ENCODE measurements at regions not wholly inside any gene's neighbourhood (a gene's known extent, or its start where the extent isn't known, plus 50 kb on each side); places are given as distances from the start of the nearest gene placed in this dataset.

GRCh38 chr13:72101768-72102400 lies 234.9 kb upstream of the DACH1 start:
- Histone ChIP-seq H3K27ac (ENCODE audit: low read depth, low read length, poor library complexity, severe bottlenecking) (no peak overlapping the region), H3K36me3 (ENCODE audit: insufficient read depth, low read length, poor library complexity, severe bottlenecking) (no peaks in the 10 kb centered on the region), H3K27me3 (replicated peaks; ENCODE audit: insufficient read depth, low read depth, low read length, poor library complexity) (peaks cover 5% of the 10 kb centered on the region), H3K4me3 (ENCODE audit: low read depth, low read length, poor library complexity, severe bottlenecking) (no peak overlapping the region), H3K4me1 (ENCODE audit: insufficient read depth, low read length, poor library complexity, severe bottlenecking) (no peaks in the 10 kb centered on the region), H3K9me3 (ENCODE audit: low read depth, low read length, poor library complexity, severe bottlenecking) (no peaks in the 10 kb centered on the region)
- no peak for TF ChIP-seq EZH2 (IDR thresholded peaks at IDR 0.05; ENCODE audit: borderline replicate concordance, low read depth, low read length, poor library complexity, severe bottlenecking)
- CTCF ChIA-PET = no interaction called here
- intact Hi-C loops (cut with micrococcal nuclease; ENCODE audit: unreplicated experiment) = no loop called here
- no peak for DNase-seq (ENCODE audit: low spot score)
- POLR2A ChIA-PET (ENCODE audit: low non-redundant PET) = no interaction called here
- no TSS peak for BruUV-seq (replicated peaks)

GRCh38 chr13:72100339-72100738 lies 233.3 kb upstream of the DACH1 start:
- no peak overlapping the region for H3K4me3 ChIP-seq (ENCODE audit: low read depth, low read length, poor library complexity, severe bottlenecking)
- CTCF ChIA-PET = no interaction called here
- peaks cover 14% of the 10 kb centered on the region for H3K27me3 ChIP-seq (replicated peaks; ENCODE audit: insufficient read depth, low read depth, low read length, poor library complexity)
- H3K4me1 ChIP-seq (ENCODE audit: insufficient read depth, low read length, poor library complexity, severe bottlenecking) = no peaks in the 10 kb centered on the region
- no peak overlapping the region for H3K27ac ChIP-seq (ENCODE audit: low read depth, low read length, poor library complexity, severe bottlenecking)
- H3K36me3 ChIP-seq (ENCODE audit: insufficient read depth, low read length, poor library complexity, severe bottlenecking) = no peaks in the 10 kb centered on the region
- no peaks in the 10 kb centered on the region for H3K9me3 ChIP-seq (ENCODE audit: low read depth, low read length, poor library complexity, severe bottlenecking)
- intact Hi-C loops (cut with micrococcal nuclease; ENCODE audit: unreplicated experiment) = no loop called here
- TF ChIP-seq EZH2 (IDR thresholded peaks at IDR 0.05; ENCODE audit: borderline replicate concordance, low read depth, low read length, poor library complexity, severe bottlenecking) = no peak
- TF ChIP-seq, protein P1, sequence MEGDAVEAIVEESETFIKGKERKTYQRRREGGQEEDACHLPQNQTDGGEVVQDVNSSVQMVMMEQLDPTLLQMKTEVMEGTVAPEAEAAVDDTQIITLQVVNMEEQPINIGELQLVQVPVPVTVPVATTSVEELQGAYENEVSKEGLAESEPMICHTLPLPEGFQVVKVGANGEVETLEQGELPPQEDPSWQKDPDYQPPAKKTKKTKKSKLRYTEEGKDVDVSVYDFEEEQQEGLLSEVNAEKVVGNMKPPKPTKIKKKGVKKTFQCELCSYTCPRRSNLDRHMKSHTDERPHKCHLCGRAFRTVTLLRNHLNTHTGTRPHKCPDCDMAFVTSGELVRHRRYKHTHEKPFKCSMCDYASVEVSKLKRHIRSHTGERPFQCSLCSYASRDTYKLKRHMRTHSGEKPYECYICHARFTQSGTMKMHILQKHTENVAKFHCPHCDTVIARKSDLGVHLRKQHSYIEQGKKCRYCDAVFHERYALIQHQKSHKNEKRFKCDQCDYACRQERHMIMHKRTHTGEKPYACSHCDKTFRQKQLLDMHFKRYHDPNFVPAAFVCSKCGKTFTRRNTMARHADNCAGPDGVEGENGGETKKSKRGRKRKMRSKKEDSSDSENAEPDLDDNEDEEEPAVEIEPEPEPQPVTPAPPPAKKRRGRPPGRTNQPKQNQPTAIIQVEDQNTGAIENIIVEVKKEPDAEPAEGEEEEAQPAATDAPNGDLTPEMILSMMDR (conservative IDR thresholded peaks at IDR 0.05; ENCODE audit: low read depth, low read length) = no peak
- BruUV-seq (replicated peaks) = no TSS peak
- no peak for DNase-seq (ENCODE audit: low spot score)
- POLR2A ChIA-PET (ENCODE audit: low non-redundant PET) = no interaction called here

DNA sequence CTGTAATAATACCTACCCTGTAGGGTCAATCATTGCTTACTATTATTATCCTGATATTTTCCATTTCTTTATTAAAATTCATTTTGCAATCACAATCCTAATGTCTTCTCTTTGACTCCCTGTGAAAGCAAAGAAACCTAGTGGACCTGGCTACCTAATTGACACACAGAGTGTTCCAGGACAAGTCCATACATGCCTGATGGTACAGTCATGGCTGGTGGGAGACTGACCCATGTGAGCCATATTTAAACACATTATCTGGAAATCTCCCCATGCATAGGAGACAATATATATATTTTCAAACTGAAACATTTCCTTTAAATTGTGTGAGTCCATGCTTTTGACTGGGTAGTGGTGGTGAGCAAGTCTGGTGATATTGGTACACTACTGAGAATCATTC lies 230.6 kb upstream of the DACH1 start:
- Histone ChIP-seq H3K9me3 (ENCODE audit: low read depth, low read length, poor library complexity, severe bottlenecking) (no peaks in the 10 kb centered on the region), H3K36me3 (ENCODE audit: insufficient read depth, low read length, poor library complexity, severe bottlenecking) (no peaks in the 10 kb centered on the region), H3K4me1 (ENCODE audit: insufficient read depth, low read length, poor library complexity, severe bottlenecking) (no peaks in the 10 kb centered on the region), H3K4me3 (ENCODE audit: low read depth, low read length, poor library complexity, severe bottlenecking) (no peak overlapping the region), H3K27me3 (replicated peaks; ENCODE audit: insufficient read depth, low read depth, low read length, poor library complexity) (peaks cover 22% of the 10 kb centered on the region), H3K27ac (ENCODE audit: low read depth, low read length, poor library complexity, severe bottlenecking) (no peak overlapping the region)
- ChIA-PET CTCF (no interaction called here), POLR2A (ENCODE audit: low non-redundant PET) (no interaction called here)
- no TSS peak for BruUV-seq (replicated peaks)
- no peak for TF ChIP-seq EZH2 (IDR thresholded peaks at IDR 0.05; ENCODE audit: borderline replicate concordance, low read depth, low read length, poor library complexity, severe bottlenecking)
- TF ChIP-seq, protein P1 (conservative IDR thresholded peaks at IDR 0.05; ENCODE audit: low read depth, low read length) = no peak
- DNase-seq (ENCODE audit: low spot score) = no peak
- intact Hi-C loops (cut with micrococcal nuclease; ENCODE audit: unreplicated experiment) = no loop called here

DNA sequence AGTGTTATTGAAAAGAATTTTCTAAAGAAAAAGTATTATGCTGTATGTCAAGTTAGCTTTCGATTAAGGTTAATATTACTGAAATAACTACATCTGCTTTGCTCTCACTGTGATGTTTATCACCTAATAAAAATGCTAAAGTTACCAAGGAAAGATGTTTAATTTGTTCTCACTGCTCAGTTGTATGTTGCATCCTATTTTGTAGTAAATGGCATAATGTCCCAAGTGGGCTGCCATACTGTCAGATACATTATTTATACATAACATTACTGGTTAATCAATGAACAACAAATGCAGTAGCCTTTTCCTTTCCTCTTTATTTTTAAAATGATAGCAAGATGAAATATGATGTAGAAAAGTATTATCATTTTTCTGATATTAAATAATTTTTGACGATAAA lies 226.3 kb upstream of the DACH1 start:
- TF ChIP-seq, protein P1 (conservative IDR thresholded peaks at IDR 0.05; ENCODE audit: low read depth, low read length) = no peak
- no peak for TF ChIP-seq EZH2 (IDR thresholded peaks at IDR 0.05; ENCODE audit: borderline replicate concordance, low read depth, low read length, poor library complexity, severe bottlenecking)
- intact Hi-C loops (cut with micrococcal nuclease; ENCODE audit: unreplicated experiment) = no loop called here
- H3K9me3 ChIP-seq (ENCODE audit: low read depth, low read length, poor library complexity, severe bottlenecking) = no peaks in the 10 kb centered on the region
- H3K4me3 ChIP-seq (ENCODE audit: low read depth, low read length, poor library complexity, severe bottlenecking) = no peak overlapping the region
- H3K4me1 ChIP-seq (ENCODE audit: insufficient read depth, low read length, poor library complexity, severe bottlenecking) = no peaks in the 10 kb centered on the region
- peaks cover 22% of the 10 kb centered on the region for H3K27me3 ChIP-seq (replicated peaks; ENCODE audit: insufficient read depth, low read depth, low read length, poor library complexity)
- BruUV-seq (replicated peaks) = no TSS peak
- no peak overlapping the region for H3K27ac ChIP-seq (ENCODE audit: low read depth, low read length, poor library complexity, severe bottlenecking)
- POLR2A ChIA-PET (ENCODE audit: low non-redundant PET) = no interaction called here
- CTCF ChIA-PET = no interaction called here
- H3K36me3 ChIP-seq (ENCODE audit: insufficient read depth, low read length, poor library complexity, severe bottlenecking) = no peaks in the 10 kb centered on the region
- no peak for DNase-seq (ENCODE audit: low spot score)
